Stimulated activated CD4-positive, alpha-beta T cell treated with anti-CD3 and anti-CD28 coated beads, Interleukin-1b, Interleukin-23, amount 100 ng/mL, for 1 hour (primary cell): ENCODE measurements at regions not wholly inside any gene's neighbourhood (a gene's known extent, or its start where the extent isn't known, plus 50 kb on each side); places are given as distances from the start of the nearest gene placed in this dataset.
"Not testable (repeated sequence)": the region's sequence is repeated elsewhere in the genome, so short reads cannot be mapped to it uniquely, and the experiment has no call there.

Experiments
- DNase-seq, 2 donors: peaks; one replicate each; pipeline ENCODE4 v3.0.0-alpha.2; 2020; ENCODE audit warnings: low read depth in 2 of 2

DNA sequence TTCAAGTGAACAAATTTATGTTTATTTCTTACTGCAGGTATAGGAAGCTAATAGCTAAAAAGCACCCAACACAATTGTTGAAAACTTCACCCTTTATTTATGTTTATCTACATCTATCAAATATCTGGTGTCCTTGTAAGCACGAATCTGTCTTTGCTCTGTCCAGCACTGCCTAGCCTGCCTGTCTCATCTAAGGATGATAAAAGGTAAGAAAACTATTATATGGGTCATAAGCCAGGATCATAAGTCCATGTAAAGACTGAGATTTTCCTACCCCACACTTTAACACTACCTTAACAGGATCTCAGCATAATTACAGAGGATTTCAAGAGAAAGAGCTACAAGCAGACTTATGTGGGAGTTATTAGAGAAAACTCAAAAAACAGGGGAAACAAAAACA is 365.6 kb upstream of the TMEFF2 start:
- no peak for DNase-seq

DNA sequence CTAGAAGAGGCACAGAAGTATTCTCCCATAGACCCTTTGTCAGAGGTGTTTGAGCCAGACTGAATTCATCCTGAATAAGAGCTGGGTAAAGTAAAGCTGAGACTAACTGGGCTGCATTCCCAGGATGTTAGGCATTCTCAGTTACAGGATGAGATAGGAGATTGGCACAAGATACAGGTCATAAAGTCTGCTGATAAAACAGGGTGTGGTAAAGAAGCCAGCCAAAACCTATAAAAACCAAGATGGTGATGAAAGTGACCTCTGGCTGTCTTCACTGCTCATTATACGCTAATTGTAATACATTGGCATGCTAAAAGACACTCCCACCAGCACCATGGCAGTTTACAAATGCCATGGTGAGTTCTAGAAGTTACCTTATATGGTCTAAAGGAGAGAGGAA is 364.9 kb upstream of the TMEFF2 start:
- DNase-seq, result no peak

DNA sequence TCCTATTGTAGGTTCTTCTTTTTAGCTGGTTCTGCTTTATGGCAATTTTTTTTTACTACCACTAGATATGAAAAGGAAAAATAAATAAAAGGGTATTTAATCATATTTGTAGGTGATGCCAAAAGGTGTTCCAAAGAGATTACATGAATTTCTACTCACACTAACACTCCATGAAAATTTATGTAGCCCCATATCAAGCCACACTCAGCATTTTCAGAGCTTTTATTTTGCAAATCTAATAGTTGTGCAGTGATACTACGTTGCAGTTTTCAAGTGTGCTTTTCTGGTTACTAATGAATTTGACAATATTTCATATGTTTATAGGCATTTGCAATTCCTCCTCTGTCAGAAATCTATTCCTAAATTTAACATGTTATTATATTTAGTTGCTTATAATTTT is 363.9 kb upstream of the TMEFF2 start:
- DNase-seq, result no peak

DNA sequence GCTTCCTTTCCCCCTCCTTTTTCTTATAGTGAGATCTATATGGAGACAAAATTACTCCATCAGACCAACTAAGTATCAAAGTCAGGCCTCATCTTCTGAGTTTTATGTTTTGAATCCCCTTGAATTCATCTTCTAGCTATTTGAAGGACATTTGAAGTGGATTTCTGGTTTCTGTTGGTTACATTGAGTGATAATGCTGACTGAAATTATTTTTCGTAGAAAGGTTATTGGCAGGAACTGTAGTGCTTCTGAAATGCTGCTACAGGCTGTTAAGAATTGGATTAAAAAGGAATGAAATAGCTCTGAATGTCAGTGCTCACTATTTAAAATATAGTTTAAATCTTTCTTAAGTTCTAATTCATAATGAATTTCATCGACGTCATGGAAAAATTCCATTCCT is 361.0 kb upstream of the TMEFF2 start:
- DNase-seq, result no peak

DNA sequence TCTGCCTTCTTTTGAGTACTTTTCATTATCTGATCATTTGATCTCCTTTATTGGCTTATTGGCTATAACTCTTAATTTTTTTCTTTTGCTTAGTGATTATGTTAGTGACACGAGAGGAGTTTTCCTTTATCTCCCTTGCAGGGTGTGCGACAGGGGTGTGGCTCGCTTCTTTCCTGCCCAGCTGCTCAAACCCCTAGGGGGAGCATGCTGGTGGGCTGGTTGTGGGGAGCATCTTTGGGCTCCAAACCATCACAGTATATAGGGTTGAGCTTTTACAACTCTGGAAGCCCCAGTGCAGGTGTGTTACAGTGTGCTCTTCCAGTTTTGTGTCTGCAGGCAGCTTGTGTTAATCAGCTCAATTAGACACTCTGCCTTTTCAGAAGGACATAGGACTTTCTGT is 357.0 kb upstream of the TMEFF2 start:
- DNase-seq, result no peak

DNA sequence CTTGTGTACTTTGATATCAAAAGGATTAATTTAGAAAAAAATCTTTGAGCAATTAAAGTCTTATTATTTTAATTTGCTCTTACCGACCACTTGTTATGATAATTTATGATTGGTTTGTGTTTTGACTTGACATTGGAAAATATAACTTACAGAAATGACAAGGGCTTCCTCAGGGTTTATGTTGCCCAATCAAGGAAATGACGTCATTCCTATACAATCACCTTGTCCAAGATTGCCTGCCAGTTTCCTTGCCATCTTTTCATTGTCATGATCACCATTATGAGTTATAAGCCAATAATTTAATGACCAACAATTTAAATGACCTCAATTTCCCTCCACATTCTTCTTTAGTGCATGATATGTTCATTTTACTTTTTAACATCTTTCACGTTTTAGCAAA is 351.8 kb upstream of the TMEFF2 start:
- DNase-seq, result no peak

DNA sequence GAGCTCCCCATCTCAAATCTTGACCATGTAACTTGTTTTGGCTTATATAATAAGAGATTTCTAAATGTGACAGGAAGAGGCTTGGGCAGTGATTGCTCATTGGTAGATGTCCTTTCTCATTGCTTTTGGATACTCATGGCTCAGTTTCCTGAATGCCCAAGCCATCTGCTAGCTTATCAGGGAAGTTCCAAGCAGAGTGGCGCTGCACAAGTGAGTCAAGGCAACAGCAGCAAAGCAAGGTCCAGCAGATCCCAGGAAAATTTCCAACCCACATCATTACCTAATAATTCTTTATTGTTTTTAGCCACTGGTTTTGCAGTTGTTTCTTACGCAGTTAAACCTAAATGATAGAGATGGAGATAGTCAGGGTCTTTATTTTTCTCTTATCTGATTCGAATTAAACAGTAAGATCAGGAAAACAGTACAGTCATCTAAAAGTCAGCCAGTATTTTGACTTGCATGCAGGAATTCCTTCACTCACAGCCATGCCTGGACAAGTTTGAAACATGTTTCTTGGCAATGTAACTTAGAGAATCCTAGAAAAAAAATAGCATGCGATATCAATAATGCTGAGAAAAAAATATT is 349.7 kb upstream of the TMEFF2 start:
- DNase-seq, result no peak

DNA sequence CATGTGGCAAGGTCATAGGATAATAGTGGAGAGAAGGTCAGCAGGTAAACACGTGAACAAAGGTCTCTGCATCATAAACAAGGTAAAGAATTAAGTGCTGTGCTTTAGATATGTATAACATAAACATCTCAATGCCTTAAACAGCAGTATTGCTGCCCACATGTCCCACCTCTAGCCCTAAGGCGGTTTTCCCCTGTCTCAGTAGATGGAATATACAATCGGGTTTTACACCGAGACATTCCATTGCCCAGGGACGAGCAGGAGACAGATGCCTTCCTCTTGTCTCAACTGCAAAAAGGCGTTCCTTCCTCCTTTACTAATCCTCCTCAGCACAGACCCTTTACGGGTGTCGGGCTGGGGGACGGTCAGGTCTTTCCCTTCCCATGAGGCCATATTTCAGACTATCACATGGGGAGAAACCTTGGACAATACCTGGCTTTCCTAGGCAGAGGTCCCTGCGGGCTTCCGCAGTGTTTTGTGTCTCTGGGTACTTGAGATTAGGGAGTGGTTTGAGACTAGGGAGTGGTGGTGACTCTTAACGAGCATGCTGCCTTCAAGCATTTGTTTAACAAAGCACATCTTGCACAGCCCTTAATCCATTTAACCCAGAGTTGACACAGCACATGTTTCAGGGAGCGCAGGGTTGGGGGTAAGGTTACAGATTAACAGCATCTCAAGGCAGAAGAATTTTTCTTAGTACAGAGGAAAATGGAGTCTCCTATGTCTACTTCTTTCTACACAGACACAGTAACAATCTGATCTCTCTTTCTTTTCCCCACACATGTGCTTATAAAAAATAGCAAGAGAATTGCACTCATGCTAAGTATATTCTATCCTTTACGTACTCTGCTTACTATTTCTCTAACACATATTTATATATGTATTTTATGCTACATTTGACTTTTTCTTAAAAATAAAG is 347.7 kb upstream of the TMEFF2 start:
- not testable (repeated sequence) for DNase-seq

DNA sequence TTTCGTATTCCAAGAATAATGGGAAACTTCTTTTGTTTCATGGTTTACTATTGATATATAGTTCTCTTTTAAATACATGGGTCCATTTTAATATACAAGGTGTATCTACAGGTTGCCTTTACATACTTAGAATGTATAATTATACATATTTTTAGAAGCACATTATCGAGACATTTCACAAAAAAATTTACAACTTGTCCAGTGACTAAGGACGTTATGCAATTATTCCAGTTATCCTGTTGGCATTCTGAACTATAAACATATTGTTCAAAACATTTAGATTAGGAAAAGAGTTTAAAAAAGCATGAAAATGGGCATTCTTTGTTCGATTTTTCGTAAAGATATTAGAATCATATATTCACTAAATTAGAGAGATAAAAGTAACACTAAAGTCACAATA is 344.6 kb upstream of the TMEFF2 start:
- no peak for DNase-seq

DNA sequence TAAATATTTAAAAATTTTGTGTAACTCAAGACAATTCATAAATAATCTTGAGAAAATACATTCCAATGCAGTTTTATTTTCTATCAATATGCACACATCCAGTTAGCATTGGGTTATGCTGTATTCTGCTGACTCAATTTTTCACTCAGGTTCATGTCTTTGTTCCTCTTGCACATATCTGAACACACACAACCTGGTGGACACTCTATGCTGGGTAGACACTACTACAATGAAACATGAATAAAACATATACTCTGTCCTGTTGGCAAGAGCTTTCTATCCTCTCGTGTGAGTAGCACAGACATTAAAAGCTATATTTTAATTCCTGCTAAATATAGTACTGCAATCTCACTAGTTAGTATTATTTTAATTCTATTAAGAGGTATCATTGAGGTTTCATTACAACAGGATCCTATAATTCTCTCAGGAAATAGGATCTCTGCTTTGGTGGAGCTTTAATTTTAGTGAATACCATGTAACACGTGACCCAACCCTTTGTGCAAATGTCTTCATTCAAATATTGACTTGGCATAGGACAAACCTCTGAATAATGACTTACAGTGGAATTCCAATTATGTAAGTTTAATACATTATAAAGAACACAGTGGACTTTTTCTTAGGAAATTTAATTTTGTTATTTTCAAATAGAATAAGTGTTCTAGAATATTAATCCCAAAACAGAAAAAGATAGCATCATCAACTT is 342.3 kb upstream of the TMEFF2 start:
- no peak for DNase-seq

DNA sequence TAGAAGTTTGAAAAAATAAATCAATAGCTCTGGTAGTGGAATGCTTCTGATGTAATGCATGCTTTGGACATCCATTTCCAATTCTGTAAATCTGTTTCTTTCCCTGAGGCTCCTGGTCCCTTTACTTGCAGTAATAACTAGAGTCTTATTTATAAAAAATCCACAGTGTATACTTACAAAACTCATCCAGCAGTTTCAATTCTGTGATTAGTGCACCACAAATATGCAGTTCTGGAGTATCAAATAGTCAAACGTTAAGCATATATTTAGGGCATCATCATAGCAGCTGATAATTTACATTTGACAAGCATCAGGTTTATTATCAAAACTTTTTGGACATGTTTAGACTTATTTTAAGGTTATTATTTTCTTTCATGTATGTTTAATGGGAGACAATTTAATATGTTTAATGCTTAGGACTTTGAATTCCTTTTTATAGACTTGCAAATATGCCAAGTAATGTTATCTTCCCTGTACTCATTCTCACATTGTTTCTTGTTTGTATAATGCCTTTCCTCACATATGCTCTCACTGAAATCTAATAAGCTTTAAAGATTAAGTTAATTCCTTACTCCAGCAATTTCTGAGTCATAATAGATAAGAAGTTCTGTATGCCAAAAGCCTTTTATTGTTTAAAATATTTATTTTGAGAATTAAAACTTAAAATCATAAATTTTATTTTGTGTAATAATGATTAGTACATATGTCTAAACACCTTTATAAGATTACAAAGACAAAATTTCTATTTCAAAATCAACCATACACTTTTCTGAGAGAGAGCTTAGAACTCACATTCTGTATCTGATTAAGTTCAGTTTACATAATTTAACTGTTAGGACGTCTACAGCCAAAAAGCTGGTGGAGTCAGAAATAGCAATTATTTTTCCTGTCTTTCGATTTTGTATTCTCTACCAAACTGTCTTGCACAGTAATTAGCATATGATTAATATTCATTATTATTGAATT is 341.5 kb upstream of the TMEFF2 start:
- DNase-seq, result no peak

DNA sequence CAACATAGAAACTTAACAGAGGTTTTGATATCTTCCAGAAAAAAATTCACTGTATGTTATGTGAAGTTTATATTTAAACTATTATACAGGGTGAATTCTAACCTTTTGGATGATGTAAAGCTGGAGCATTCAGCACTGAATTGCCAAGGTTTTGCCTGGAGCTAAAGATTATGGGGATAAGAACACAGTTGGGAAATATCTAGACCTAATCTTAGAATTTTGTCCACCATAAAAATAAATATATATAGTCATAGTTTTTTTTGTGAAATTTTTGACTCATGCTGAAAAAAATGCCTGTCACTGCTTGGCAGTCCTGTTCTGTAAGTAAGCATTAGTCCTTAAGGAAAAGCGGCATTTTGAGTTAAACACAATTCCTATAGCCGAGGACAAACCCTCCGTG is 339.3 kb upstream of the TMEFF2 start:
- DNase-seq, result no peak

DNA sequence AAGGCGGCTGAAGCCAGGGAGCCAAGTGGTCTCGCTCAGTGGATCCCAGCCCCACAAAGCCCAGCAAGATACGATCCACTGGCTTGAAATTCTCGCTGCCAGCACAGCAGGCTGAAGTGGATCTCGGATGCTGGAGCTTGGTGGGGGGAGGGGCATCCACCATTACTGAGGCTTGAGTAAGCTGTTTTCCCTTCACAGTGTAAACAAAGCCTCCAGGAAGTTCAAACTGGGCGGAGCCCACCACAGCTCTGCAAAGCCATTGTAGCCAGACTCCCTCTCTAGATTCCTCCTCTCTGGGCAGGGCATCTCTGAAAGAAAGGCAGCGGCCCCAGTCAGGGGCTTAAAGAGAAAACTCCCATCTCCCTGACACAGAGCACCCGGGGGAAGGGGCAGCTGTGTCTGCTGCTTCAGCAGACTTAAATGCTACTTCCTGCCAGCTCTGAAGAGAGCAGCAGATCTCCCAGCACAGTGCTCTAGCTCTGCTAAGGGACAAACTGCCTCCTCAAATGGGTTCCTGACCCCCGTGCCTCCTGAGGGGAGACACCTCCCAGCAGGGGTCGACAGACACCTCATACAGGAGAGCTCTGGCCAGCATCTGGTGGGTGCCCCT is 330.0 kb upstream of the TMEFF2 start:
- DNase-seq, result not testable (repeated sequence)

DNA sequence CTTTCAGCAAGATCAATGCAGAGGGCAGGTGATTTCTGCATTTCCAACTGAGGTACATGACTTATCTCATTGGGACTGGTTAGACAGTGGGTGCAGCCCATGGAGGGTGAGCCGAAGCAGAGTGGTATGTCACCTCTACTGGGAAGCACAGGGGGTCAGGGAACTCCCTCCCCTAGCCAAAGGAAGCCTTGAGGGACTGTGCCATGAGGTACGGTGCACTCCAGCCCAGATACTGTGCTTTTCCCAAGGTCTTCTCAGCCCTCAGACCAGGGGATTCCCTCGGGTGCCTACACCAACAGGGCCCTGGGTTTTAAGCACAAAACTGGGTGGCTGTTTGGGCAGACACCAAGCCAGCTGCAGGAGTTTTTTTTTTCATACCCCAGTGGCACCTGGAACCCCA is 329.5 kb upstream of the TMEFF2 start:
- not testable (repeated sequence) for DNase-seq

DNA sequence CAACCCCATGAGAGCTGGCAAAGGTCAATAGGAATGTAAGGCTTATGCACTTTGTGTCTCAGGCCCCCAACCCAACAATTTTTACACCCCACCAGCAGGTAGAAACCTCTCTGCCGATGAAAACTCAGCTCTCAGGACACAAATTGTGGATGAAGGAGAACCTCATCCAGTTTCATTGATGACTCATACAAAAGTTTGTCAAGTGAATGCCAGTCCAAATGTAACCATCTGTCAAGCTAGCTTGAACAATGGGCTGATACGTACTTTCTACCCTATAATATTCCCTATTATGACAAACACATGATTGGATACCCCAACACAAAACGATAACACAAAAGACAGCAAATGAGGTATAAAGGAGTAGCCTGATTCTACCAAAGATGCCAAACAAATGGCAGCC is 321.2 kb upstream of the TMEFF2 start:
- no peak for DNase-seq

DNA sequence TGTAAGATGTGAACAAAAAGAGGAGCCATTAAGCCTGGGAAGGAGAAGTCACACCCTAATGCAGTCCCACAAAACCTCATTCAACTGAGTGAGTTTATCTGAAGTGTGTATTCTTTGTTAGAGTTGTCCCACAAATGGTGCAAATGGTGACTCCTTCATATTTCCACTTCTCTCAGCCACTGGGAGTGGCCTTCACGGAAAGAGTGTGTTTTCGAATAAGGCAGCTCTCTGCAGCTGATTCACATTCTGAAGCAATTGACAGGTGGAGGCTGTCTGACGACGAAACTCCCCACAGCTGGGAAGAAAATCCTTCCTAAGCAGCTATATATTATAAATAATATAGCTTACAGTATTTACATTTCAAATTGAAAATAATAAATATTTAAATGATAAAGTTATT is 318.8 kb upstream of the TMEFF2 start:
- DNase-seq, result no peak

DNA sequence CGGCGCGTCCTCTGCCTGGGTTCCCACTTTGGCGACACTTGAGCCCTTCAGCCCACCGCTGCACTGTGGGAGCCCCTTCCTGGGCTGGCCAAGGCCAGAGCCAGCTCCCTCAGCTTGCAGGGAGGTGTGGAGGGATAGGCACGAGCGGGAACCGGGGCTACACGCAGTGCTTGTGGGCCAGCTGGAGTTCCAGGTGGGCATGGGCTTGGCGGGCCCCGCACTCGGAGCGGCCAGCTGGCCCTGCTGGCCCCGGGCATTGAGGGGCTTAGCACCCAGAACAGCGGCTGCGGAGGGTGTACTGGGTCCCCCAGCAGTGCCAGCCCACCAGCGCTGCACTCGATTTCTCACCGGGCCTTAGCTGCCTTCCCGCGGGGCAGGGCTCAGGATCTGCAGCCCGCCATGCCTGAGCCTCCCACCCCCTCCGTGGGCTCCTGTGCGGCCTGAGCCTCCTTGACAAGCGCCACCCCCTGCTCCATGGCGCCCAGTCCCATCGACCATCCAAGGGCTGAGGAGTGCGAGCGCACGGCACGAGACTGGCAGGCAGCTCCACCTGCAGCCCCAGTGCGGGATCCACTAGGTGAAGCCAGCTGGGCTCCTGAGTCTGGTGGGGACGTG is 313.2 kb upstream of the TMEFF2 start:
- DNase-seq, result not testable (repeated sequence)

DNA sequence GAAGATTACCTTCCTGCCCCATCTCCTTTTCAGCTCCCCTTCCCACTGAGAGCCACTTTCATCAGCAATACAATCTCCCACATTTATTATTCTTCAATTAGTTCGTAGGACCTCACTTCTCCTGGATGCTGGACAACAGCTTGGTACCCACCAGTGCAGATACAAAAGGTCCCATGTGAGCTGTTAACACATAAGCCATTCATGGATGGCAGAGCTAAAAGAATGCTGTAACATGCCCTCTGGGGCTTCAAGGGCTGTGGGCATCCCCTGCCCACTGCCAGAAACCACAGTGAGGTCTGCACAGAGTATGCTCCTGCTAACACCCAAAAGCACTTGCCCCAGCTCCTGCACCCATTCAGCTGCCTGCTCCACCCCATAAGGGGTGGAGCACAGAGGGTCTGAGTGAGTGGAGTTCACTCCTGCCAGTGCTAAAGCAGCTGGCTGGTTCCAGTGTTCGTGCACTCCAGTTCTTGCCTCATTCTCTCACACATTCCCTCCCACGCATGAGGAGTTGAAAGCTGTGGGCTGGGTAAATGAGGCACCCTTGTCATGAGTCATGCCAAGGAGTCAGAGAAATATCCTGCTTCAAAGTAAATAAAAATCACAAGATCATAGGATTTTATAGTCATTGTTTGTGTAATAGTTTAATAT is 305.9 kb upstream of the TMEFF2 start:
- DNase-seq, result no peak

DNA sequence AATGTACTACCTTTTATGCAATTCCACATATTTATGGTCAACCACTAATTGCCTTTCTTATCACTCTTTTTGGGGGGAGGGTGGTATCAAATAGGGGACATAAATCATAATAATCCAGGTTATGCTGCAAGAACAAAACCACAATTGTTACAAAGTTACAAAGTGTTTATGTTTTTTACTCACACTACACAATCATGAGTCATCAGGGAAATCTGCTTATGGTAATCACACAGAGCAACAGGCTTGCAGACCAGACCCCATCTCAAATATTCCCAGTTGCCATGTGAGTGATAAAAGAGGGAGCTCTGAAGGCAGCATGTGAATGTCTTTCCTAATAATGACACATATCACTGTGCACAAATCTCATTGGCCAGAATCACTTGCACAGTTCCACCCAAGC is 304.7 kb upstream of the TMEFF2 start:
- DNase-seq, result no peak

DNA sequence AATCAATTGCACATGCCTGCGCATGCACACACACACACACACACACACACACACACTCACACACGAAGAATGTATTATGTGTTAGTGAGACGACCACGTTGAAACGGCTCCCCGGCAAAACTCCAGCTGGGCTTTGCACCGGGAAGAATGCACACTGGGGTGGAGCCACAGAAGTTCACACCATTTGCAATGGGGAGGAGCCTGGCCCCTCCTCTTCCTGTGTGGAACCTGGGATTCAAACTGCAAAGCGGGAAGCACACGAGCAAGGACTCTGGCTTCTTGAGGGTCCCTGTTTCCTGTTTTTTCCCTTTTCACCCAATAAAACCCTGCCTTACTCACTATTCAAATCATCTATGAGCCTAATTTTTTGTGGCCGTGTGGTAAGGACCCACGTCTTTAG is 304.0 kb upstream of the TMEFF2 start:
- no peak for DNase-seq
